A549 (cell line): ENCODE measurements at regions not wholly inside any gene's neighbourhood (a gene's known extent, or its start where the extent isn't known, plus 50 kb on each side); places are given as distances from the start of the nearest gene placed in this dataset.

Experiments
- BHLHE40 ChIP-seq: IDR thresholded peaks from 2 replicates; pipeline ENCODE4 v1.6.1; 2012; ENCODE audit warnings: low read depth, low read length, inconsistent platforms
- EHMT2 ChIP-seq: fragments of 200-600 bp; sonication (generic); IDR thresholded peaks from 2 replicates; pipeline ENCODE4 v1.6.1; 2016; ENCODE audit warnings: antibody characterized with exemption, low read depth, mild to moderate bottlenecking, moderate library complexity
- ESRRA ChIP-seq: fragments of 150-350 bp; IDR thresholded peaks from 2 replicates; pipeline ENCODE4 v1.6.1; 2014; ENCODE audit warnings: mild to moderate bottlenecking, low read length, borderline replicate concordance
- HDAC2 ChIP-seq: fragments of 200-600 bp; sonication (generic); IDR thresholded peaks from 2 replicates; pipeline ENCODE4 v1.6.1; 2016
- JUN ChIP-seq, 2 experiments: fragments of >200 bp; sonication (Bioruptor Twin); formaldehyde crosslinking; IDR thresholded peaks; 2 replicates in 1 of 2; 3 replicates in 1 of 2; pipeline ENCODE4 v1.6.1; 2016 to 2017
- JUNB ChIP-seq: fragments of >200 bp; sonication (Bioruptor Twin); formaldehyde crosslinking; IDR thresholded peaks from 2 replicates; pipeline ENCODE4 v1.6.1; 2016
- SMC3 ChIP-seq: fragments of >200 bp; sonication (Bioruptor Twin); formaldehyde crosslinking; IDR thresholded peaks from 3 replicates; pipeline ENCODE4 v1.6.1; 2018; ENCODE audit warnings: inconsistent platforms
- SREBF2 ChIP-seq: fragments of 450-650 bp; IDR thresholded peaks from 2 replicates; pipeline ENCODE4 v1.6.1; 2014; ENCODE audit warnings: mild to moderate bottlenecking, moderate library complexity
- ZSCAN20 ChIP-seq: fragments of 250-450 bp; sonication (Bioruptor Pico); IDR thresholded peaks from 2 replicates; pipeline ENCODE4 v1.8.0; 2022; ENCODE audit warnings: mild to moderate bottlenecking, moderate library complexity
- TF ChIP-seq, protein P1 (sequence below): fragments of >200 bp; sonication (Bioruptor Twin); formaldehyde crosslinking; IDR thresholded peaks from 3 replicates; pipeline ENCODE4 v1.5.1; 2016
- TF ChIP-seq, protein P2 (sequence below): IDR thresholded peaks from 2 replicates; pipeline ENCODE4 v1.6.1; 2012
- TF ChIP-seq, protein P3 (sequence below): IDR thresholded peaks from 2 replicates; pipeline ENCODE4 v1.6.1; 2012
- TF ChIP-seq, protein P4 (sequence below): fragments of >200 bp; sonication (Bioruptor Twin); formaldehyde crosslinking; IDR thresholded peaks from 3 replicates; pipeline ENCODE4 v1.6.1; 2016

DNA sequence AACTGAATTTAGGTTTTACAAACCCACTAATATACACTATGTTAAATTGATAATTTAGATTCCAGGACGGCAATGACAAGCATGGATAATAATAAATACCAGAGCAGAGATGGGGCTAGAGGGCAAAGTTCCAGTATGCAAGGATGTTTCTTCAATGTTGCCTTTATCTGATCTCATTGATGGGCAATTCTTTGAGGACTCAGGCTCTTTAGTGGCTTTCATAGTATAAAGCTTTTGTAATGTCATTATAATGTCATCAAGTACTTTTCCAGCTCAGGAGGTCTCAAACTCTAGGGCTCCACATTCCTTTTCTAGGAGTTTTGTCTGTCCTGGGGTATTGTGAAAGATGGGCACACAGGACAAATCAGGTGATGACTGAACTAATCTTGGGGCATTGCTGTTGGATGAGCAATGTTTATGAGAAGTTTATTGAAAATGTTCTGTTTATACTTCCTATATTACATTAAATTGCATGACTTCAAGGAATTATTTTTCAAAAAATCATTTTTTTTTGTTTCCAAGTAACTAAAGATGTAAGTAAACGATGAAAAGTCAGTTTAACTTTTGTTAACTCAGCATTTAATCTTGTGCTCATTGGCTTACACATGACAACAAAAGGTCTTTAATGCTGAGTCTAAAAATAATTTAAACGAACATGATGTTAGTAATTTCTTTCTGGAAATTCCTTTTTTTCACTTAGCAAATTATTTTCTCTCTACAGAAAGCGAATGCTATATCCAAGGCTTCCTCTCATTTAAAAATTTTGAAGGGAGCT, 116.4 kb downstream of the OXSM start:
- TF ChIP-seq ESRRA (no peak), SMC3 (no peak), BHLHE40 (no peak), JUNB (no peak), EHMT2 (no peak), ZSCAN20 (CRISPR knock-in tag) (no peak), HDAC2 (no peak), SREBF2 (no peak), JUN (IDR thresholded peaks at IDR 0.05) (no peak)
- TF ChIP-seq, protein P1, sequence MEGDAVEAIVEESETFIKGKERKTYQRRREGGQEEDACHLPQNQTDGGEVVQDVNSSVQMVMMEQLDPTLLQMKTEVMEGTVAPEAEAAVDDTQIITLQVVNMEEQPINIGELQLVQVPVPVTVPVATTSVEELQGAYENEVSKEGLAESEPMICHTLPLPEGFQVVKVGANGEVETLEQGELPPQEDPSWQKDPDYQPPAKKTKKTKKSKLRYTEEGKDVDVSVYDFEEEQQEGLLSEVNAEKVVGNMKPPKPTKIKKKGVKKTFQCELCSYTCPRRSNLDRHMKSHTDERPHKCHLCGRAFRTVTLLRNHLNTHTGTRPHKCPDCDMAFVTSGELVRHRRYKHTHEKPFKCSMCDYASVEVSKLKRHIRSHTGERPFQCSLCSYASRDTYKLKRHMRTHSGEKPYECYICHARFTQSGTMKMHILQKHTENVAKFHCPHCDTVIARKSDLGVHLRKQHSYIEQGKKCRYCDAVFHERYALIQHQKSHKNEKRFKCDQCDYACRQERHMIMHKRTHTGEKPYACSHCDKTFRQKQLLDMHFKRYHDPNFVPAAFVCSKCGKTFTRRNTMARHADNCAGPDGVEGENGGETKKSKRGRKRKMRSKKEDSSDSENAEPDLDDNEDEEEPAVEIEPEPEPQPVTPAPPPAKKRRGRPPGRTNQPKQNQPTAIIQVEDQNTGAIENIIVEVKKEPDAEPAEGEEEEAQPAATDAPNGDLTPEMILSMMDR = no peak
- TF ChIP-seq, protein P2, sequence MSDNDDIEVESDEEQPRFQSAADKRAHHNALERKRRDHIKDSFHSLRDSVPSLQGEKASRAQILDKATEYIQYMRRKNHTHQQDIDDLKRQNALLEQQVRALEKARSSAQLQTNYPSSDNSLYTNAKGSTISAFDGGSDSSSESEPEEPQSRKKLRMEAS = no peak
- TF ChIP-seq, protein P3, sequence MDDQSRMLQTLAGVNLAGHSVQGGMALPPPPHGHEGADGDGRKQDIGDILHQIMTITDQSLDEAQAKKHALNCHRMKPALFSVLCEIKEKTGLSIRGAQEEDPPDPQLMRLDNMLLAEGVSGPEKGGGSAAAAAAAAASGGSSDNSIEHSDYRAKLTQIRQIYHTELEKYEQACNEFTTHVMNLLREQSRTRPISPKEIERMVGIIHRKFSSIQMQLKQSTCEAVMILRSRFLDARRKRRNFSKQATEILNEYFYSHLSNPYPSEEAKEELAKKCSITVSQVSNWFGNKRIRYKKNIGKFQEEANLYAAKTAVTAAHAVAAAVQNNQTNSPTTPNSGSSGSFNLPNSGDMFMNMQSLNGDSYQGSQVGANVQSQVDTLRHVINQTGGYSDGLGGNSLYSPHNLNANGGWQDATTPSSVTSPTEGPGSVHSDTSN = no peak
- TF ChIP-seq, protein P4, sequence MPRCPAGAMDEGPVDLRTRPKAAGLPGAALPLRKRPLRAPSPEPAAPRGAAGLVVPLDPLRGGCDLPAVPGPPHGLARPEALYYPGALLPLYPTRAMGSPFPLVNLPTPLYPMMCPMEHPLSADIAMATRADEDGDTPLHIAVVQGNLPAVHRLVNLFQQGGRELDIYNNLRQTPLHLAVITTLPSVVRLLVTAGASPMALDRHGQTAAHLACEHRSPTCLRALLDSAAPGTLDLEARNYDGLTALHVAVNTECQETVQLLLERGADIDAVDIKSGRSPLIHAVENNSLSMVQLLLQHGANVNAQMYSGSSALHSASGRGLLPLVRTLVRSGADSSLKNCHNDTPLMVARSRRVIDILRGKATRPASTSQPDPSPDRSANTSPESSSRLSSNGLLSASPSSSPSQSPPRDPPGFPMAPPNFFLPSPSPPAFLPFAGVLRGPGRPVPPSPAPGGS = no peak
